ENCODE measurements at regions not wholly inside any gene's neighbourhood (a gene's known extent, or its start where the extent isn't known, plus 50 kb on each side); places are given as distances from the start of the nearest gene placed in this dataset.
"Not testable (repeated sequence)": the region's sequence is repeated elsewhere in the genome, so short reads cannot be mapped to it uniquely, and the experiment has no call there.

GRCh38 chr15:23983500-23984259, 296.6 kb upstream of the NDN start:
- DNase-seq = no peak

- no peak for DNase-seq
Measured at GRCh38 chr15:23994273-23994672, 307.2 kb upstream of the NDN start.

- DNase-seq = no peak
Measured at GRCh38 chr15:23998056-23998455, 311.0 kb upstream of the NDN start.

DNA sequence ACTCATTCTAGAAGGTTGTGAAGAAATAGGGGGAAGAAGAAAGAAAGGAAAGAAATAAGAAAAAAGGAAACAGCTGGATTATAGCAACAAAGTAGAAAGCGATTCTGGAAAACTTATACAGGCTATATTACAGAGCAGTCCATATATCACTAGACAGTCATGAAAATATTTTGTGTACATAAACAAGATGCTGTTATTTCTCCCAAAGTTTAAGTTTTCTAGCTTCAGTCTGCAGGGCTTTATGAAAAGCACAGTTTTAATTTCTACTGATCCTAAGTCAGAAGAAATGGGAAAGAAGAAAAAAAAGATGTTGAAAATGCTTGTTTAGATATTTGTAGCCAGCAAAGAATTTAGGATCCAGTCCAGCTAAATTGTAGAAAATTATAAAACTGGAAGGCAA, 321.4 kb upstream of the NDN start:
- no peak for DNase-seq

DNA sequence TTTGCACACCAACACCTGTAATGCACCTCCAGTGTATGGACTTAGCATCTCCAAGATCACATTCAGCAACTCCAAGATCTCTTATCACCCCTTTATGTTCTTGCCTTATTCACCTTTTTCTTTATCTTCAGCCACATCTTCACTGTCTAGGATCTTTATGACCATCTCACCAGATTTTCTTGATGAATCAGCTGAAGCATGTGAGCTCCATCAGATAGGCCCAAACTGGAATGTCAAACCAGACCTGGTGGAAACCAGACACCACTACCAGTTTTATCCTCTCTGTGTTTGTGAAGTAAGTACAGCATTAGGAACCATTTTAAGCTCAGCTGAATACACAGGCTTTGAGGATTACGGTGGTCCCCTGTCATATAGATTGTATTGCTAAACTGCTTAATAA, 330.4 kb upstream of the NDN start:
- no peak for DNase-seq

GRCh38 chr15:24039683-24040082, 352.6 kb upstream of the NDN start:
- no peak for DNase-seq

GRCh38 chr15:24054547-24055245, 367.6 kb upstream of the NDN start:
- DNase-seq = no peak

DNA sequence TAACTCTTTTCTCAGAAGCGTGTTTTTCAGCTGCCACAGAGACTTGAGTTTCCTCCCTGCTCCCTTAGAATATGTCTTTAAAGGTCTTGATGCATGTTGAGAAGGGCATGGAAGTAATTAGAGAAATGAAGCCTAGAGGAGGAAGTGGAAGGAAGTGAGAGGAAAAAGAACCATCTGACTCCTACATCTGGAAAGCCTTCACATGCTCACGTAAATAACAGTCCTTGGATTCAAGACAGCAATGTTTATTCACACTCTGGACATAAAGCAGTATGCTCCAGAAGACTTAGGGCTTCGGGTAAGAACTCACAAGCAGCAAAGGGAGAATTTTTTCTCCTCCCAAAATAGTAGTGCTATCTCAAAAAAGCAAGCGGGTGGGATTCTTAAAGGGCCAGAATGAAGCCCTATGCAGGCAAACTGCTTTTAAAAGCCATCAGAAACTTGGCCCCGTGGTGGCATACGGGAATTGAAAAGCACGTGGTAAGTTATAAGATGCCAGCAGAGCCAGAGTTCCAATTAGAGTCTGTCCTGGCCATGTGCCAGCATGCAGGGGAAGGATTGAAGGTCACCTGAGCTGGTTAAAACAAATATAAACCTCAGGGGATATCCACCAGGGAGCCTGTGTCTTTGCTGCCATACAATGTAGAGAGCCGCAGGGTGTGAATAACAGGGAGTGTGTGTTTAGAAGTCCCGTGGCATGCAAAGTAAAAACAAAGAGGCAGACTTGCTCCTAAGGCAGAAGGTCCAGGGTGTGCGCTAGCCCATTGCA, 380.8 kb upstream of the NDN start:
- no peak for DNase-seq

DNA sequence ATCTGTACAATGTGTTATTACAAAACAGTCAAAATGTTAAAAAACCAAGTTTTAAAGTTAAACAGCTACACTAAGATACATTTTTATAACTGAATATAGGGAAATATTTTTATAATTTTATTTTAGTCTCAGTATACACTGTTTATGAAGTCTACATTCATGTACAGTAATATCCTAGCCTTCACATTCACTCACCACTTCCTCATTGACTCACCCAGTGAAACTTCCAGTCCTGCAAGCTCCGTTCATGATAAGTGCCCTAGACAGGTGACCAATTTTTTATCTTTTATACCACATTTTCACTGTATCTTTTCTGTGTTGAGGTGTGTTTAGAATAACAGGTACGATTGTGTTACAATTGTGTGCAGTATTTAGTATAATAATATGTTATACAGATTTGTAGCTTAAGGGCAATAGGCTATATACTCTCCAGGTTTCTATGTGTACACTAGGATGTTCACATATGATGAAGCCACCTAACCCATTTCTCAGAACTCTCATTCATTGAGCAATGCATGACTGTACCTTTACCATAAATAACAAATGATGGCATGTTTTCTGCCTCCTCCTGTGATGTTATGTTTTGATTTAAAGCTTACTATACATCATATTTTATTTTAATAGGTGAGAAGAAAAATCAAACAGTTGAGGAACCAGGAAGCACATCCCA, 388.4 kb upstream of the NDN start:
- no peak for DNase-seq

GRCh38 chr15:24076090-24076784, 389.1 kb upstream of the NDN start:
- DNase-seq = no peak

GRCh38 chr15:24078310-24079029, 391.4 kb upstream of the NDN start:
- no peak for DNase-seq

GRCh38 chr15:24088941-24089340, 401.8 kb upstream of the NDN start:
- not testable (repeated sequence) for DNase-seq

DNA sequence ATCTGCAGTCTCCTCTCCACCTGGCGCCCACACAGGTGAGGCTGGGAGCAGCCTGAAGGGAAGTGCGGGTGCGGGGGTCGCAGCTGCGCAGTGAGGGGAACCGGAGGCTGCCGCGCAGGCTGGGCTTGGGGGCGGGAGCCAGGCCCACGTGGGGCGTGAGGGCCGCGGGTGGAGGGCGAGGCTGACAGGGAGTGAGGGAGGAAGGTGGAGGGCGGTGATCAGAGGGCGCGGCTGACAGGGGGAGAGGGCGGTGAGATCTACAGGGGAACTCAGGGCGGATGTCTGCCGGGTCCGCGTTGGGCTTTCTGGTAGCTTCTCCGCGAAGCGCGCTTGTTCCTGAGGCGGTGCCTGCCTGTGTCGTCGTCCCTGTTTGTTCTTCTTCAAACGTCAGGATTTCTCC, 414.4 kb upstream of the NDN start:
- not testable (repeated sequence) for DNase-seq

DNA sequence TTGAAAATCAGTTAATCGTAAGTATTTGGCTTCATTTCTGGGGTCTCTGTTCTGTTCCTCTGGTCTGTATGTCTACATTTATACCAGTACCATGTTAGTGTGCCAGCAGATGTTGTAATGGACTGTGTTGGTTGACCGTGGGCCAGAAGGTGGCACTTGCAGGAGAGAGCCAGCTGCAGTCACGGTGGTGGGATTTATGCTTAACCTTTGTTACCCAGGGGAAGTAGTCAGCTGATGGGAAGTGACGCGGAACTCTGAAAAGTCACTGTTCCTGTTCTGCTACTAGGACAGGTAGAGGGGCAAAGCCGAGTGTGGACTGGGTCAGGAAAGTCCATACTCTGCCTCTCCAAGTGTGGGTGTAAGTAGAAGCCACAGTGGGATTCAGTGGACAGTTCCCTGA, 420.4 kb upstream of the NDN start:
- DNase-seq = not testable (repeated sequence)

DNA sequence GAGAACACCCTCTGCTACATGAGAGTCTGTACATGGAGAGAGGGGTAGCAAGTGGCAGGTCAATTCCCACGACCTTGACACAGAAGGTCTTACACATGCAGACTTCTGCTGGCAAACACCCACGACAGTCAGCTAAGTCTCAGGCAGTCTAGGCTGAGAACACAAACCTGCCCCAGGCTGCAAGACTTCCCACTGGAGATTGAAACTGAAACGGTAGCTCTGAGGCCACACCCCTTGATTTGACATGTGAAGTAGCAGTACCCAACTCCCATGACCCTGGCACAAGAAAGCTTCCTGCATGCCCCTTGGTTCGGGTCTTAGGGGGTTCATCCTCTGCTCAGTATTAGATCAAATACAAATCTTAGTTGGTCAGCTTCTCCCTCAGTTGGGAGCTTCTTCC, 420.8 kb upstream of the NDN start:
- DNase-seq = not testable (repeated sequence)

GRCh38 chr15:24108349-24108748, 421.2 kb upstream of the NDN start:
- not testable (repeated sequence) for DNase-seq

- not testable (repeated sequence) for DNase-seq
Measured at GRCh38 chr15:24139622-24140021, 452.5 kb upstream of the NDN start.

DNA sequence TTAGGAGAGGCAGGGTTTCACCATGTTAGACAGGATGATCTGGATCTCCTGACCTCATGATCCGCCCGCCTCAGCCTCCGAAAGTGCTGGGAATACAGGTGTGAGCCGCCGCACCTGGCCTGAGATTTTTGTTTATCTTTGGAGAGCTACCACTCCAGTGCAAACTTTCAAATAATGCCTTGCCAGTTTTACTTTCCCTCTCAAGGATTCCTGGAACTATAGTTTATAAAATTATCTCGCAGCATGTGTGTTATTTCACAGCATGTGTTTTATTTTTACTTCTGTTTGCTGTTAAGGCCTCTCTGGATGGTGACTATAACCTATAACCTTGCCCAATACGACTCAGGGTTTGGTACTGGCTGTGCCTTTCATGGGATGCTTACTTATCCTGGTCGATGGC, 458.0 kb upstream of the NDN start:
- not testable (repeated sequence) for DNase-seq

GRCh38 chr15:24146251-24146650, 459.1 kb upstream of the NDN start:
- no peak for DNase-seq

DNA sequence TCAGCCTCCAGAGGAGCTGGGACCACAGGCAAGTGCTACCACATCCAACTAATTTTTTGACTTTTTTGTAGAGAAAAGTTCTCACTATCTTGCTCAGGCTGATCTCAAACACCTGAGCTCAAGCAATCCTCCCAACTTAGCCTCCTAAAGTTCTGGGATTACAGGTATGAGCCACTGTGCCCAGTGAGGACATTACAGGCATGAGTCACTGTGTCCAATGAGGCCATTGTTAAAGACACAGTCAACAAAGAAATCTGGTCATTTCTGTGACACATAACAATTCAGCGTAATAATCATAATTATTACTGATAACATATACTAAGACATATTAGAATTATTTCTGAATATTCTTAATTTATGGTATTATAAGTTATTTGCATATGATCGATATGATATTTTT, 463.4 kb upstream of the NDN start:
- DNase-seq = no peak

GRCh38 chr15:24158306-24158705, 471.2 kb upstream of the NDN start:
- not testable (repeated sequence) for DNase-seq

DNA sequence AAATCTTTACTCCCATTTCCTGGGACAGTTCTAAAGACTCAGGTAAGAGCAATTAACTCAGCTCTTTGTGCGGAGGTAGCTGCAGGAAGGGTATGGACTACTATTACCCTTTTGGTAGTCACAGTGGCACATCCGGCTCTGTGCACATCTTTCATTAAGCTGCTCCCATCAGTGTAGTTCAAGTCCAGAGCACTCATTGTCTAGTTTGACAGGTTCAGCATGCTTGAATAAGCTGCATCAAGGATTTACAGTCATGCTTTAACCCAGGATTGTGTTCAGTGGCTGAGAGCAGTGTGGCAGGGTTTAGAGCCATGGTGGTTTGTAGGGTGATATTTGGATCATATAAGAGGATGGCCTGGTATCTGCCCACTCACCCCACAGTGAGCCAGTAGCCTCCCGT, 478.4 kb upstream of the NDN start:
- not testable (repeated sequence) for DNase-seq

Data from CD4-positive, alpha-beta T cell treated with Interleukin-17A for 4 hours (primary cell).